HG02840 (cell line): ENCODE measurements at regions not wholly inside any gene's neighbourhood (a gene's known extent, or its start where the extent isn't known, plus 50 kb on each side); places are given as distances from the start of the nearest gene placed in this dataset.
"Not testable (repeated sequence)": the region's sequence is repeated elsewhere in the genome, so short reads cannot be mapped to it uniquely, and the experiment has no call there.

ENCODE experiments used
- ATAC-seq: cut with Tn5 transposase; IDR thresholded peaks from one replicate; pipeline ENCODE4 v1.9.1; 2021; ENCODE audit warnings: mild to moderate bottlenecking, moderate library complexity, moderate number of reproducible peaks; ENCODE audit not compliant: unreplicated experiment, low FRiP score

GRCh38 chr12:4194668-4195067, 78.9 kb upstream of the CCND2 start:
- ATAC-seq, result no peak

- no peak for ATAC-seq
Measured at GRCh38 chr12:4193821-4194220, 79.7 kb upstream of the CCND2 start.

GRCh38 chr12:4191642-4192041, 81.9 kb upstream of the CCND2 start:
- ATAC-seq, result no peak

GRCh38 chr12:4191149-4191548, 82.4 kb upstream of the CCND2 start:
- no peak for ATAC-seq

GRCh38 chr12:4190366-4191063, 83.0 kb upstream of the CCND2 start:
- ATAC-seq, result no peak

- no peak for ATAC-seq
Measured at GRCh38 chr12:4189721-4190120, 83.8 kb upstream of the CCND2 start.

GRCh38 chr12:4187916-4188315, 85.6 kb upstream of the CCND2 start:
- ATAC-seq, result no peak

- ATAC-seq, result not testable (repeated sequence)
Measured at GRCh38 chr12:4187315-4187714, 86.2 kb upstream of the CCND2 start.

GRCh38 chr12:4178424-4179170, 95.0 kb upstream of the CCND2 start:
- no peak for ATAC-seq

- no peak for ATAC-seq
Measured at GRCh38 chr12:4177262-4177661, 96.3 kb upstream of the CCND2 start.

GRCh38 chr12:4176168-4176567, 97.4 kb upstream of the CCND2 start:
- no peak for ATAC-seq

- no peak for ATAC-seq
Measured at GRCh38 chr12:4174417-4174816, 99.1 kb upstream of the CCND2 start.

GRCh38 chr12:4172999-4173398, 100.6 kb upstream of the CCND2 start:
- no peak for ATAC-seq

GRCh38 chr12:4171742-4172141, 101.8 kb upstream of the CCND2 start:
- ATAC-seq, result no peak

GRCh38 chr12:4169959-4170358, 103.6 kb upstream of the CCND2 start:
- ATAC-seq, result no peak

GRCh38 chr12:4169531-4169930, 104.0 kb upstream of the CCND2 start:
- ATAC-seq, result no peak

GRCh38 chr12:4168036-4168435, 105.5 kb upstream of the CCND2 start:
- no peak for ATAC-seq

GRCh38 chr12:4164559-4165558, 108.7 kb upstream of the CCND2 start:
- ATAC-seq, result peak; percentile 62

- no peak for ATAC-seq
Measured at GRCh38 chr12:4164188-4164558, 109.4 kb upstream of the CCND2 start.

GRCh38 chr12:4161718-4162117, 111.8 kb upstream of the CCND2 start:
- ATAC-seq, result no peak
